ENCODE measurements at regions not wholly inside any gene's neighbourhood (a gene's known extent, or its start where the extent isn't known, plus 50 kb on each side); places are given as distances from the start of the nearest gene placed in this dataset.

GRCh38 chr1:78797108-78797781 lies 147.6 kb downstream of the IFI44 start:
- DNase-seq = no peak

GRCh38 chr1:78799926-78800325 lies 150.3 kb downstream of the IFI44 start:
- DNase-seq = no peak

- DNase-seq = no peak
Measured at GRCh38 chr1:78814176-78814575, 164.5 kb downstream of the IFI44 start.

- DNase-seq = no peak
Measured at GRCh38 chr1:78825561-78825960, 175.9 kb downstream of the IFI44 start.

GRCh38 chr1:78829644-78830043 lies 176.9 kb downstream of the ADGRL4 start:
- no peak for DNase-seq

- no peak for DNase-seq
Measured at GRCh38 chr1:78830321-78830720, 176.2 kb downstream of the ADGRL4 start.

- no peak for DNase-seq
Measured at GRCh38 chr1:78831731-78832360, 174.7 kb downstream of the ADGRL4 start.

- DNase-seq = peak; percentile 12 to 17
Measured at GRCh38 chr1:78833491-78833890, 173.0 kb downstream of the ADGRL4 start.

- no peak for DNase-seq
Measured at GRCh38 chr1:78834201-78834741, 172.3 kb downstream of the ADGRL4 start.

GRCh38 chr1:78836726-78837125 lies 169.8 kb downstream of the ADGRL4 start:
- no peak for DNase-seq

GRCh38 chr1:78839704-78840277 lies 166.7 kb downstream of the ADGRL4 start:
- peak; percentile 42 for DNase-seq

All from SHP77 (cell line).